Stimulated activated CD4-positive, alpha-beta T cell treated with anti-CD3 and anti-CD28 coated beads, TNF-alpha, amount 100 ng/mL, for 4 hours (primary cell): ENCODE measurements at regions not wholly inside any gene's neighbourhood (a gene's known extent, or its start where the extent isn't known, plus 50 kb on each side); places are given as distances from the start of the nearest gene placed in this dataset.
"Not testable (repeated sequence)": the region's sequence is repeated elsewhere in the genome, so short reads cannot be mapped to it uniquely, and the experiment has no call there.

Source experiments
- DNase-seq, 3 experiments: peaks; one replicate each; pipeline ENCODE4 v3.0.0-alpha.2; 2020; ENCODE audit warnings: low read depth in 3 of 3

DNA sequence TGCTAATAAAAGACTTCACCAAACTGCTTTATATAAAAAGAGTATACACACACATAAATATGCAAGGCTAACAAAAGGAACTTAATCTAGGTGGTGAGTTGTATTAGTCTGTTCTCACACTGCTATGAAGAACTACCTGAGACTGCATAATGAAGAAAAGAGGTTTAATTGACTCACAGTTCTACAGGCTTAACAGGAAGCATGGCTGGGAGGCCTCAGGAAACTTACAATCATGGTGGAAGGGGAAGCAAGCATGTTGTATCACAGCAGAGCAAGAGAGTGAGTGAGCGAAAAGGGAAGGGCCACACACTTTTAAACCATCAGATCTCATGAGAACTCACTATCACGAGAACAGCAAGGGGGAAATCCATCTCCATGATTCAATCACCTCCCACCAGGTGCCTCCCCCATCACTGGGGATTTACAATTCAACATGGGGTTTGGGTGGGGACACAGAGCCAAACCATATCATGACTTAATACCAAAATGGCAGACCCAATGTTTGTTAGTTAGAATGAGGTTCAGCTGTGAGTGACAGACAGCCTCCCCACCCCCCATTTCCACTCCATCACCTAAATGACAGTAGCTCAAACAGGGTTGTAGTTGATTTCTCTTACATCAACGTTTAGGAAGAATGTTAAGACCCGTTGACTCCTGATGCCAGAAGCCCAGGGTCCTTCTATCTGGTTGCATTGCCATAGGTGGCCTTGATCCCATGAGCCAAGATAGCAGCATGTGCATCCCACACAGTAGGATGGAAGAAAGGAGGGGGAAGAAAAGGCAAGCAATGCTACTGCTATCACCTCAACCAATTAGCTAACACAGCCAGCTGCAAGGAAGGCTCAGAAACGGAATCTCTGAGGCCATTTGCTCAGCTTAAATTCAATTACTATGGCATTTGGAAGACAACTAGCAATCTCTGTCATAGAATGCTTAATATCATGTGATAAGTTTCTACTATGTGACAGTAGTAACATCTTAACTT is 77.0 kb downstream of the CCDC71L start:
- no peak for DNase-seq

DNA sequence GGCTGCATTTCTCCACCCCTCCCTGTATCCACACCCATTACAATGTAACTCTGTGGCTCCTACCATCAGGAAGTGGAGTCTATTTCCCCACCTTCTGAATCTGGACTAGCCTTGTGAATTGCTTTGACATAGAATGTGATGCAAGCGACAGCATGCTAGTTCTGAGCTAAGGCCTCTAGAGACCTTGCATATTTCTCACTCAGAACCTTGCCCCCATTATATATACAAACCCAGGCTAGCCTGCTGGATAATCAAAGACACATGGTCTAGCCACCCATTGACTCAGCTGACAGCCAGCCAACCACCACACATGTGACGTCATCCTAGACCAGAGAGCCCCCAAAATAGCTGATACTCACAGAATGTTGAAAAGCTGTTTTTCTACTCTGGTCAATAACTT is 77.9 kb downstream of the CCDC71L start:
- no peak for DNase-seq

DNA sequence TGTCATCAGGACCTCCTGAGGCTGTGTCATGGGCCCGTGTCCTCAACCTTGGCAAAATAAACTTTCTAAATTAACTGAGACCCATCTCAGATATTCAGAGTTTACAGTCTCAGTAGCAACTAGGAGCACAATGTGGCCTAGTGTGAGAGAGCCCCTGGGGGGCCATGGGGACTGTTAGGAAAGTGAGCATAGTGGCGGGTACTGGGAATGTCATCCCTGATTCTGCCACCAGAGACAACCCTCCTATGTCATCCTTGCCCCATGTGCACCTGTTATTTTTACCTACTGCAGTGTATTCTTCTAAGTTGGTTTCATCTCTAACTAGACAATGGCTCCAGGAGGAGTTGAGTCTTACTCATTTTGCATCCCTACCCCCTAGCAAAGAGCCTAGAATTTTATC is 78.6 kb downstream of the CCDC71L start:
- DNase-seq: no peak

- DNase-seq: not testable (repeated sequence)
These were observed 81.9 kb downstream of the CCDC71L start for GRCh38 chr7:106579086-106579485.

DNA sequence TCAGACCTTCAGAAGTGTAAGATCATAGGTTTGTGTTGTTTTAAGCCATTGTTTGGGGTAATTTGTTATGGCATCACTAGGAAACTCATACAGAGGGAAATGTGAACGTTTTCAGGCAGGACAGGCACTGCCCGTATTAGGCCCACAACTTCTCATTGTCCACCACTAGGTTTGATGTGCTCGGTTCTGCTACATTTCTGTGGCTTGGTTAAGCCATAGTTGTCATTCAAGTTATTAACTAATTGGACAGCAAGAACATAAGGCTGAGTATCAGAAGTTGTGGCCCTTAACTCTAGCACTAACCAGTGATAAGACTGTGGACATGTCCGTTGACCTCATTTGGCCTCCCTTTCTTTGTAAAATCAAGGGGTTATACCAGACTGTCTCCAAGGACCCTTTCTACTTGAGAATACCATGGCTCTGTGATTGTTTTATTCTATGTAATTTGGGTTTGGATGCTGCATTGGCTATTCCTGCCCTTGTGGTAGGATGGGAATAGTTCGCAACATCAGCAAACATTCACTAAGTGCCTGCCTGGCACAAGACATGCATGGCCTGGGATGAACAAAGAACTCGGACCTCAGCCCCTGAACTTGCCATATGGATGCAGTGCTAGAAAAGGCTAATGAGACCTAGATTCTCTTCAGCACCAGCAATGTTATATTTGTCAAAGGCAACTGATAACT is 85.7 kb downstream of the CCDC71L start:
- DNase-seq: no peak

DNA sequence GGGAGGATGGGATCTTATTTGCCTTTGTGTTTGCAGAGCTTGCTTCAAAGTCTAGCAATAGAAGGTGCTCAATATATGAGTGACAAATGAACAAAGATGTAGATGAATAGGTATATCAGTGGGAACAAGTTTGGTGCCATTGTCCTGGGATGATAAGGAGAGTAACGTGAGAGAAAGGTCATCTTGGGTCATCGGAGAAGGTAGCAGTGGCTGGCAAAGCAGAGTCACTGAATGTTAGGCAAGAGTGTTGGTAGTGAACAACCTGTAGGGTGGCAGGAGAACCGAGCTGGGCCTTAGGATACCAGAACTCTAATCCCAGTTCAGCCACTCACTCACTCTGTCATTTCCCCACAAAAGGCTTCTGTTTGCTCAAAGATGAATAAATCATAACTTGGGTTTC is 87.2 kb downstream of the CCDC71L start:
- DNase-seq: no peak

DNA sequence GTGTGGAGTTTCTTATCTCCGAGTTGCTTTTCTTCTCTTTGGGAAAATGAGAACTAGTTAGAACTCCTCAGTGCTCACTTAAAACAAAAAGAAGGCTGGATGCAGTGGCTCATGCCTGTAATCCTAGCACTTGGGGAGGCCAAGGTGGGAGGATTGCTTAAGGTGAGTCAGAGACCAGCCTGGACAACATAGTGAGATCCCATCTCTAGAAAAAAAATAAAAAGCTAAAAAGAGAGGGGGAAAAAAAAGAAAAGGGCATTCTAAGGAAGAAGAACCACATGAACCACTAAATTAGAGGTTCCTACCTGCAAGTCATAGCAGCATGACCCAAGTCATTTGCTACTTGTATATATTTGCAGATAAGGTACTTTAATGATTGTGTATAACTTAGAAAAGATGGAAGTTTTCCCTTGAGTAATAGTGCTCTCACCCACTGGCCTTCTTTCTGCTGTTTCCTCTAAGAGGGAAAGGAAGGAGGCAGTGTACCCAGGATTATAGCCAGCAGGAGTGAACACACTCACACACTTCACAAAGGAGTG is 87.8 kb downstream of the CCDC71L start:
- no peak for DNase-seq

- DNase-seq: no peak
These were observed 88.4 kb downstream of the CCDC71L start for GRCh38 chr7:106572394-106573124.

DNA sequence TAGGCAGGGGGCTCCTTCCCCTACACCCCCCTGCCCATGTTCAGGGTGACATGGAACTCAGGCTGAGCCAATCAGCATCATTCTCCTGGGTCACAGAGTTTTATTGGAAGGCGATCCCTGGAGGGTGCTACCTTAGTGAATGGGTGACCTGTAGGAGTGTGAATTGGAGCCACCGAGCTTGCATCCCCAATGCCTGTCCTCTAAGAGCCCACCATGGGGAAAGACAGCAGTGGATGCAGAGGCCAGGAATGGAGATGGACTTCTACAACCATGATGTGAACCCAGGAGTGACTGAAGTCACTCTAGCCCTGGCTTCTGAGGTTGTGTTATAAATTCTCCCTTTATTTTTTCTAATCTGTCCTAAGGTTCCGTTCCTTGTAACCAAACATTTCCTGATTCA is 89.4 kb downstream of the CCDC71L start:
- DNase-seq: no peak

GRCh38 chr7:106570948-106571418 is 90.0 kb downstream of the CCDC71L start:
- no peak for DNase-seq

GRCh38 chr7:106570146-106570545 is 90.8 kb downstream of the CCDC71L start:
- no peak for DNase-seq

DNA sequence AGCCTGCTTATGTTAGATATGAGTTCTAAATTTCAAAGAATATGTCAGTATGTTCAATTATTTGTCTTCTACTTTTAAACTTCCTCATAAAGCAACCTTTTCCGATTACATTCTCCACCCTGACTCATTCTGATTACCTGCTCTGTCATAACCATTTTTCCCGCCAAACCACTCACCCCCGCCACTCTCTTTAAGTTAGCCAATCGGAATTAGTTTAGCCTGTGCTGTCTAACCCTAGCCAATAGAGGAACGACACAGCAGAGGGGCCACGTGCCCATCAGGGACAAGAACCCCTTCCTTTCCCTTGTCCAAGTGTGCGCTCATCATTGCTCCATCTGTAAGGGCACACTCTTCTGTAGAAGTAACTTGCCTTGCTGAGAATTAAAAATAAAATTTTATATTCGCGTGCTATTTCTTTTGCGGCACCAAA is 91.4 kb downstream of the CCDC71L start:
- no peak for DNase-seq

DNA sequence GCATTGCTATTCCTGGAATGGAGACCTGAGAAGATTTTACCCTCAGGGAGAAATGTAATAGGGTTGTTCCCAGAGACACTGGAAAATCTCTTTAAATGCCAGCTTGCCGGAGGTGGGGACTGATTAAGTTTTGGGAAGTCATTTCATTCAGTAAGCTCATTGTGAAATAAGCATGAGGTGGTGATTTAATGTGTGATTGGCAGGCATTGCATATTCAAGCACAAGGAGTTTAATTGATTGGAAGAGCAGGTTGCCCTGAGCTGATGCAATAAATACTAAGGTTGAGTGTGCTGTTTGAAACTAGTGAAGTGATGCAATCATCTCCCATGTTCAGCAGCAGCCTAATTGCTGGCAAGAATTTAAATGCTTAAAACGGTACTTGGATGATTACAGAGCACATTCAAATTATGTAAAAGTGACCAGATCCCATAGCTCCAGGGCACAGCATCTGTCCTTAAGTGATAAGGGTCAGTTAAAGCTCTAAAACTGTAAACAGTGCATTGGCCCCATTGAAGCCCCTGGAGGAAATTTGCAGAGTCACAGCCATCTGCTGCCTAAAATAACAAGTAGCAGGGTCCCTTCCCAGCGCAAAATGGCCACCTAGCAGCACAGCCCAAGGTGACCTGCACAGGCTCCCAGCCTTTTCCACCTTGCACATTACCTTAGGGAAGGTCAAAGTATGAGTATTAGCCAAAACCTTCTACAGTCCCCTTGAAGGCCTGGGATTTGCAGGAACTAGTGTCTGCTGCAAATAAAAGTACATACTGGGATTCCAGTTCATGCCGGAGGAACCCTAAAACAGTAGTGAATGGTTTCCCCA is 92.1 kb downstream of the CCDC71L start:
- DNase-seq: no peak

DNA sequence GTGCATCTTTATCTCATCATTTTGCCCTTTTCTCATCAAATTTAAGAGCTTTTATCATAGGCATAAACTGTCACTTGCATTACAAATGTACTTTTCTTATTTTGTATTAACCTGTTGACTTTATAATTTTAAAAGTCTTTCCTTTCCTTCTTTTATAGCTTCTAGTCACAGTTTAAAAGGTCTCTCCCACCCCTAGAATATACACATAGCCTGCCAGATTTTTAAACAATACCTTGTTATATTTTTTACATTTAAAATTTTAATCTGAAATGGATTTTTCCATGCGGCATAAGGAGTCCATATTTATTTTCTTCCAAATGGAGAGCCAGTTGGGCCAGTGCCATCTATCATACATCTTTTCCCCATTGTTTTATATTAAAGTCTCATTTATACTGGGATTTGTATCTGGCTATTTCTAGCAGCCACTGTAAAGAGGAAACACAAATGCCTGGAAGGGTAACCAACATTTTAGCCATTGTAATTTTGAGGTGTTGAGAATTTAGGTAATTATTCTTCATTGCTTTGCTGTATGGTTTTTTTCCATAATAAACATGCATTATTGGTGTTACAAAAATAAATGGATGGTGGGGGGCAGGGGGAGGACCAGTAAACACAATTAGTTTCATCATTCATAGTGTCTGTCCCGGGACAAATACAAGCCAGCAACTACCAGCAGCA is 92.8 kb downstream of the CCDC71L start:
- no peak for DNase-seq

DNA sequence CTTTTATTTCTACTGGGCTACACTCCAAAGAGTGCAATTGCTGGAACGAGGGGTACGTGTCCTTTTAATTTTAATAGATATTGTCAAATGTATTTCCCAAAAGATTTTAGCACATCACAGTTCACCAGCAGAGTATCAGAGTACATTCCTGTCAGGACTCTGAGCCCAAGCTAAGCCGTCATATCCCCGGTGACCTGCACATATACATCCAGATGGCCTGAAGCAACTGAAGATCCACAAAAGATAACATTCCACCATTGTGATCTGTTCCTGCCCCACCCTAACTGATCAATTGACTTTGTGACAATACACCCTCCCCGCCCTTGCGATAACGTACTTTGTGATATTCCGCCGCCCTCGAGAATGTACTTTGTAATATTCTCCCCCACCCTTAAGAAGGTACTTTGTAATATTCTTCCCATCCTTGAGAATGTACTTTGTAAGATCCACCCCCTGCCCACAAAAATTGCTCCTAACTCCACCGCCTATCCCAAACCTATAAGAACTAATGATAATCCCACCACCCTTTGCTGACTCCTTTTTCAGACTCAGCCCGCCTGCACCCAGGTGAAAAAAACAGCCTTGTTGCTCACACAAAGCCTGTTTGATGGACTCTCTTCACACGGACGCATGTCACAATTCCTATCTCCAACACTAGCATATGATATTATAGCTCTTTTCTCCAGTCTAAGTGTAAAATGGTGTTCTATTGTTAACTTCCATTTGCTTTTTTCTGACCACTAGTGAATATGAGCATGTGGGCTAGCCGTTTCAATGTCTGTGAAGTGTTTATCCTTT is 93.6 kb downstream of the CCDC71L start:
- DNase-seq: not testable (repeated sequence)

GRCh38 chr7:106566672-106567071 is 94.3 kb downstream of the CCDC71L start:
- DNase-seq: no peak

DNA sequence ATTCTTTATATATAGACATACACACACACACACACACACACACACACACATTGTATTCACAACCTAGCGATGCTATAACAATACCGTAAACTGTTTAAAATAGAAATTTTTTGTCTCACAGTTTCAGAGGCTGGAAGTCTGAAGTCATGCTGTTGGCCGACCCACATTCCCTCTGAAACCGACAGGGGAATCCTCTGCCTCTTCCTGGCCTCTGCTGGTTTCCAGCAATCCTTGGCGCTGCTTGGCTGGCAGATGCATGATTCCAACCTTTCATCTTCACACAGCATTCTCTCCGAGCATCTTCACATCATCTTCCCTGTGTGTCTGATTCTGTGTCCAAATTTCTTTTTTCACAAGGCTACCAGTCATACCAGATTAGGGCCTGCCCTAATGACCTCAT is 94.8 kb downstream of the CCDC71L start:
- DNase-seq: no peak

DNA sequence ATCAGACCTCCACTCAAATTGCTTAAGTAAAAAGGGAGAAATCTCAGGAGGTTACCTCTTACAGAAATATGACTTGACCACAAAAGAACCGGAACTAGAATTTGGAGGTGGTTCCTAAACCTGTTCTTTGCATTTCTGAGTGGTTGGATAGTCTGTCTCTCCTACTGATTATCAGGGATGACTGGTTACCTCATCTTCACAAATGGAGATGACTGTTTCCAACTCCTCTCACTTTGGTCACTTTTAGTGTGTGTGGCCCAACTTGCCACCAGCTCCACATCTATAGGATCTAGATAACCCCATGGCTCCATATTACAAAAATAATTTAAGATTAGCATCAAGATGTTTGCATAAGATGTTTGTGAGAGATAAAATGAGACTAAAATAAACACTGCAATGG is 95.5 kb downstream of the CCDC71L start:
- DNase-seq: no peak

DNA sequence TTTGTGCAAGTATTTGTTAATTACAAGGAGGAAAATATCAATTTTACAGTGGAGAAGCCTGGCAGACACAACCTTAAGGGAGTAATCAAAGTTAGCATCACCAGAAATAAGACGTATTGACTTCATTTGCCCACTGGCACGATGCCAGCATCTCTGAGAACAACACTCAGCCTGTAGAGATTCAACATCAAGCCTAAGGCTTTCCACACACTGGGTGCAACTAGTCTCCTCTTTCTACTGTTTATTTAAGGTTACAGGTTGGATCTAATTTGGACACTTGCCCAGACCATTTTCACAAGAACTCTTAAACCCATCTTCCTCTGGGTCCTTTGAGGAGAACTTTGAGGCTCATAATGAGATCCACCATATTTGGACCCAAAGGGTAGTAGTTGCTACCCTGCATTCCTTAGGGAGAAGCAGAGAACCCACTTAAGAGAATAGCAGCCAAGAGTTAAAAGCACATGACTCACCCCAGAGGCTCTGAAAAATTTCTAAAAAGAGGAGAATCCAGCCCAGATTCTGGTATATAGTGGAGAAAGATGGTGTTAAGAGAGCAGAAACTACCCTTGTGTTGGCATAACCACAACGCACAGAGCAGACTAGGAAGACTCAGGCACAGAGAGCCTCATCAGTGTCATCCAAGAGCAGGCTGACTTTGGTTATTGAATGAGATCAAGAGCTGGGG is 97.3 kb downstream of the CCDC71L start:
- DNase-seq: no peak
